NCI-H1092 treated with DMSO at 0.1 percent for 48 hours (cell line): ENCODE measurements at regions not wholly inside any gene's neighbourhood (a gene's known extent, or its start where the extent isn't known, plus 50 kb on each side); places are given as distances from the start of the nearest gene placed in this dataset.
"Not testable (repeated sequence)": the region's sequence is repeated elsewhere in the genome, so short reads cannot be mapped to it uniquely, and the experiment has no call there.

ENCODE experiments used
- DNase-seq: peaks from one replicate; lab custom pipeline; 2025; lab: John Stamatoyannopoulos, UW

DNA sequence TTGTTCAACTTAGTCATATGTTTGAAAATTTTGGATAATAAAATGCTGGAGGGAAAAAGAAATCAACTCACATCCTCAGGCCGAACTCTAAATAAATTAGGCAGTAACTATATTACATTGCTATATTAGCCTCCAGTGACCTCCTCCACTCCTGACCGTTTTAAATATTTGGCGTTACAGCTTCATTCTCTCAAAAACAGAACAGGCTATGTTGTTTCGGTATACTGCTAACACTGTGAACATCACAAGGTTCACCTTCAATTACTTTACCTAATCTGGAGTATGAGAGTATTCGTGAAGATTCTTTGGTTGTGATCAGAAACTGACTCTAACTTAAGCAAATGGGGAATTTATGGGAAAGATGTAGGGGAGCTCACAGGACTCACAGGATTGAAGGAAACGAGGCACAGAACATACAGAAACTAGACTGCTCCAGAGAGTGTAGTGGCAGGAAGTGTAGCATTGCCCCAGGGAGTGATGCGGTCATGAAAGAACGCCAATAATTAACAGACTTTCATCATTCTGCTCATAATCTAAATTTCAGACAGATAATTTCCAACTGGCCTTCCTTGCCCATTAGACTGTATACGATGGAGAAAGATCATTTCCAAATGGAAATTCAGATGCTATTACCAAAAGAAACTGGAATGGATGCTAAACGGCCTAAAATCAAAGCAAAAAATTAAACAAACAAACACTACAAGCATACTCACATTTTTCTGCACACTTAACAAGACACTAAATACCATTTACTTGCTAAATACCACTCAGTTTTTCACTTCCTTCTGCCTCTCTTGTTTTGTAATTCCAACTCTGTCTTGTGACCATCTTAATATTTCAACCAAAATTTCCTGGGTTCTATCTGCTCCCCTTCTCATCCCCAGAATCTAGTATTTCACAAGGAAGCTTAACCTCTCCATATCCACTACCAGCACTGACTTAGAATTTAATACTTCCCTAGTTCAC is 110.1 kb upstream of the LPAR1 start:
- no peak for DNase-seq

GRCh38 chr9:111147041-111147440 is 108.8 kb upstream of the LPAR1 start:
- no peak for DNase-seq

DNA sequence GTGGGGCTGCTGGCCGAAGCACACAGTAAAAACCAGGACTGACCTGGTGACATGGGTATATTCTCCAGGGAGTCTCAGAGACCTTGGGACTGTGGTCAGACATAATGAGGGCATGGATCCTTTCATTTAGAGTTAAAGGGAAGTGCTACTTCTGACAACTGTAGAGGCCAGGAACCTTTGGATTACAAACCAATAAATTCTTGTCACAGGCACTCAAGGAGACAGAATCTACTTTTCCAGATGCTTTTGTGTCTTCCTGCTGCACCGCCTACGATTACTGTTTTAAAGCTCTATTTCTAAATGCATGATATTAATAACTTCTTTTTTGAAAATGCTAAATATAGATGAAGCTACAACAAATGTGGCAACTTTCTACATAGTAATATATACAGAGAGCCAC is 106.5 kb upstream of the LPAR1 start:
- DNase-seq: no peak

- no peak for DNase-seq
Measured at GRCh38 chr9:111136180-111136579, 97.9 kb upstream of the LPAR1 start.

GRCh38 chr9:111131211-111131610 is 92.9 kb upstream of the LPAR1 start:
- no peak for DNase-seq

GRCh38 chr9:111120526-111120925 is 82.3 kb upstream of the LPAR1 start:
- no peak for DNase-seq

GRCh38 chr9:111118256-111118948 is 80.1 kb upstream of the LPAR1 start:
- DNase-seq: no peak

DNA sequence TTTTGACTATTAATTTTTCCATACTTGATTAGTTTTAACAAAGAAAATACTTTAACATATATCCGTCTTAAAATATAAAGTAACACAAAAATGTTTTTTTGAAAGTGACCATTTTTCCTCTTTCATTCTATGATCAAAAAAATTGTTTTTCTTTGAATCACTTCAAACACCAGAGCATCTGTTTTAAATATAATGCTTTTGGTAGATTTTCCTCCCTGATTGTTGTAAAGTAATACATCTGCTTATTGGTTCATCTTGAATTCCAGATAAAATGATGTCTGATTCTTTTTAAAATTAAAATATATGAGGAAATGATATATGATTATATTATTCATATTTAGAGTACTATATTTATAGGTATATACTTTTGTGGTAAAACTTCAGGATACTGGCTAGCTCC is 76.2 kb upstream of the LPAR1 start:
- DNase-seq: no peak

DNA sequence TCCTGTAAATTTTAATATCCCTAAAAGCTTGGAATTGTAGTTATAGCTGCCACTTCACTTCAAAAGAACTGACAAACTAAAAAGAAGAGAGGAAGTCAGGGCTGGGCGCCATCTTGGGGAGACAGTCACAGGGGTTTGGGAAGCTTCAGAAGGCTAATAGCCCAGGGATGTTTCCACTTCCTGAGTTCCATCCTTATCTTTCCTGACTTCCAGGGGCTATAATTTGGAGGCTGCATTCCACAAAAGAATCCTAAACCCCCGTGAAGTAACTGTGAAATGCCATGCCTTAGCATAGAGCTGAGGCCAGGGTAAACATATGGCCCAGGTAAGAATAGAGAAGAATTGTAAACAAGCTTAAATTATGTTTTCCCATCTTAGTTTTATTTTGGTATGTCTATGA is 75.4 kb upstream of the LPAR1 start:
- no peak for DNase-seq

GRCh38 chr9:111110805-111111204 is 72.5 kb upstream of the LPAR1 start:
- DNase-seq: no peak

GRCh38 chr9:111108946-111109345 is 70.7 kb upstream of the LPAR1 start:
- no peak for DNase-seq

DNA sequence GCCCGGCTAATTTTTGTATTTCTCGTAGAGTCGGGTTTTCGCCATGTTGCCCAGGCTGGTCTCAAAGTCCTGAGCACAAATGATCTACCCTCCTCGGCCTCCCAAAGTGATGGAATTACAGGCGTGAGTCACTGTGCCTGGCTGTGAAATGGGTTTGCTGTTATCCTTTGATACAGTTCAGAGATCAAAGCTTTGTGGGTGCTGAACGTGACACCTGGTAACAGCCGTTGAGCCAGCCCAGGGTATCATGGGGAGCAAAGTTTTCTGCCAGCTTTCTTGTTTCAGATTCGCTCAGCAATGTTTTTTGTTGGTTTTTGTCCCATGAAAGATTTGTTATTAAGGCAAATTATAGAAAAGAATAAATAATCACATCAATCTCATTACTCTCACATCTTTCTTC is 68.9 kb upstream of the LPAR1 start:
- no peak for DNase-seq

GRCh38 chr9:111106202-111106601 is 67.9 kb upstream of the LPAR1 start:
- DNase-seq: no peak

- DNase-seq: no peak
Measured at GRCh38 chr9:111102793-111103464, 64.7 kb upstream of the LPAR1 start.

- DNase-seq: no peak
Measured at GRCh38 chr9:111099199-111100008, 61.1 kb upstream of the LPAR1 start.

DNA sequence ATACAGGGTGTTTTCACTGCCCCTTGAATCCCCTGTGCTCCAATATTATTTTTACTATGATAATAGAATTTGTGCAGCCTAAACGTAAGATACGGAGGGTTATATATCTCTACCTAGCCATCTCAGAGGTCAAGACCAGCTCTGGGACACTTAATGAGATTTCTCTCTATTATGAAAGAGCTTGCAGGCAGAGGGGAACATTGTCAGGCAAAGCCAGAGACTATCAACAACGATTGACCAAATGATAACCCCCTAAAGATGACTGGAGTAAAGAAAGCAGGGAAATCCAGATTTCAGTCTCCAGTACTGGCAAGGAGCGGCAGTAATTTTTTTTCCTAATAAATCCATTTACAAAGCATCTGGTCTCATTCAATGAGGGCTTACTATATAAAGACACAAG is 59.8 kb upstream of the LPAR1 start:
- no peak for DNase-seq

- no peak for DNase-seq
Measured at GRCh38 chr9:111096051-111096450, 57.8 kb upstream of the LPAR1 start.

DNA sequence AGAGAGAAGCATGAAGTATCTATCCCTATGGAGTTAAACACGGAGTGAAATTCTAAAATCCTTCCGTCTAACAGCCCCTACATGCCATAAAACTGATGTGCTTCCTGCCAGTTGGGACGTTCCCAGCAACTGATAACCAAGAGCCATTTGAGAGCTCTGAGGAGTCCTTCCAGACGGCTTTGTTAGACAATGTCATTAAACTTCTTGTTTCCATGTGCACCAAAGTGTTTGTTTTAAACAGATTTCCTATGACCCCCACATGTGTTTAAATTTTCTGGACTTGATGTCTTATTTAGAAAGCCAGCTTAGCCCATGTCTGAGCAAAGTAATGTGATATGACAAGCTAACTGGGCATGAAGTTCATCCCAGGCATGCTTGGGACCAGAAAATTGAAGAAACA is 57.2 kb upstream of the LPAR1 start:
- DNase-seq: no peak

GRCh38 chr9:111094958-111095357 is 56.7 kb upstream of the LPAR1 start:
- no peak for DNase-seq

DNA sequence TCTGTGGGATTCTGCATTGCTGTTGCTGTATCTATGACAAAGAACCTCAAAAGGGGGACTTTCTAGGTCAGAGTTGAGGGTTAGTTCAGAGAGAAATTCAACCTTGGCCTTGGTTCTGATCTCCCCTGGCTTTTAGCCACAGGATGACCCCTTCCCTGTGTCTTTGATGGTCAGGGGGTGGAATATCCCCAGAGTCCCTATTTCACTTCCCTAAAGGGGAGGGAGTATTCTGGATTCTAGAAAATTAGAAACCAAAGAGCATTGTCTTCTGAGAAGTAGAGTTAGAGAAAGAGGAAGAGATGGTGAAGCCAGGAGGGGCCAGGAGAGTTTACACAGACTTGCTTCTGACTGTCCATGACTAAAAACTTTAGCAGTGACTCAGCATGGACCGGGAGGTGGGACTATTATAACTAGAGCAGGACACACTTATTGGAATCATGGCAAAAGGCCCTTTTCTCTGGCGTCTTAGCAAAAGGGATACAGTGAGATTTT is 56.2 kb upstream of the LPAR1 start:
- DNase-seq: no peak

DNA sequence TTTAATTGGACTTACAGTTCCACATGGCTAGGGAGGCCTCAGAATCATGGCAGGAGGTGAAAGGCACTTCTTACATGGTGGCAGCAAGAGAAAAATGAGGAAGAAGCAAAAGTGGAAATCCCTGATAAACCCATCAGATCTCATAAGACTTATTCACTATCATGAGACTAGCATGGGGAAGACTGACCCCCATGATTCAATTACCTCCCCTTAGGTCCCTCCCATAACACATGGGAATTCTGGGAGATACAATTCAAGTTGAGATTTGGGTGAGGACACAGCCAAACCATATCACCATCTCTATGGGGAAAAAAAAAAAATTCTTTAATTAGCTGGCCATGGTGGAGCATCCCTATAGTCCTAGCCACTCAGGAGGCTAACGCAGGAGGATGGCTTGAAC is 53.9 kb upstream of the LPAR1 start:
- not testable (repeated sequence) for DNase-seq
